ENCODE measurements at regions not wholly inside any gene's neighbourhood (a gene's known extent, or its start where the extent isn't known, plus 50 kb on each side); places are given as distances from the start of the nearest gene placed in this dataset.

GRCh38 chr1:113321771-113322387 lies 68.4 kb upstream of the MAGI3 start:
- no peak for DNase-seq
- no peak overlapping the region for H3K4me3 ChIP-seq (ENCODE audit: low read depth in 1 of 3, low read length in 3 of 3)
- no peak for FAIRE-seq

GRCh38 chr1:113322439-113322838 lies 67.9 kb upstream of the MAGI3 start:
- Histone ChIP-seq H3K27me3 (ENCODE audit: control insufficient read depth in 3 of 3, insufficient read depth in 3 of 3, low read length in 3 of 3) (no peaks in the 10 kb centered on the region), H3K9me3 (ENCODE audit: control insufficient read depth in 2 of 2, insufficient read depth in 1 of 2, low read depth in 1 of 2, low read length in 1 of 2) (no peaks in the 10 kb centered on the region), H3K36me3 (ENCODE audit: control insufficient read depth in 3 of 3, insufficient read depth in 2 of 3, low read depth in 1 of 3, low read length in 3 of 3) (no peaks in the 10 kb centered on the region), H3K4me3 (ENCODE audit: low read depth in 1 of 3, low read length in 3 of 3) (no peak overlapping the region), H3K4me1 (ENCODE audit: control insufficient read depth in 3 of 3, insufficient read depth in 2 of 3, low read depth in 1 of 3, low read length in 2 of 3) (peaks cover 0 to 4% (median 0%) of the 10 kb centered on the region in 3 donors), H3K27ac (ENCODE audit: low read depth in 1 of 3, low read length in 2 of 3) (no peak overlapping the region)
- WGBS, 3 donors, result 78 to 96% (median 84%) methylated on average over 1 of the region's 1 CpG
- DNase-seq (no peak), FAIRE-seq (no peak)

More at GRCh38 chr1:113321771-113322387, 68.4 kb upstream of the MAGI3 start:
- Histone ChIP-seq H3K27me3 (ENCODE audit: control insufficient read depth in 3 of 3, insufficient read depth in 3 of 3, low read length in 3 of 3) (no peaks in the 10 kb centered on the region), H3K36me3 (ENCODE audit: control insufficient read depth in 3 of 3, insufficient read depth in 2 of 3, low read depth in 1 of 3, low read length in 3 of 3) (no peaks in the 10 kb centered on the region), H3K9me3 (ENCODE audit: control insufficient read depth in 2 of 2, insufficient read depth in 1 of 2, low read depth in 1 of 2, low read length in 1 of 2) (no peaks in the 10 kb centered on the region), H3K27ac (ENCODE audit: low read depth in 1 of 3, low read length in 2 of 3) (no peak overlapping the region), H3K4me1 (ENCODE audit: control insufficient read depth in 3 of 3, insufficient read depth in 2 of 3, low read depth in 1 of 3, low read length in 2 of 3) (peaks cover 0 to 4% (median 0%) of the 10 kb centered on the region in 3 donors)
- 85 to 91% (median 87%) methylated on average over 3 of the region's 3 CpGs for WGBS, 3 donors

- H3K9me3 ChIP-seq (ENCODE audit: control insufficient read depth in 2 of 2, insufficient read depth in 1 of 2, low read depth in 1 of 2, low read length in 1 of 2), result no peaks in the 10 kb centered on the region
- no peaks in the 10 kb centered on the region for H3K27me3 ChIP-seq (ENCODE audit: control insufficient read depth in 3 of 3, insufficient read depth in 3 of 3, low read length in 3 of 3)
- no peaks in the 10 kb centered on the region for H3K36me3 ChIP-seq (ENCODE audit: control insufficient read depth in 3 of 3, insufficient read depth in 2 of 3, low read depth in 1 of 3, low read length in 3 of 3)
- no peak for FAIRE-seq
- peaks cover 0 to 4% (median 0%) of the 10 kb centered on the region in 3 donors for H3K4me1 ChIP-seq (ENCODE audit: control insufficient read depth in 3 of 3, insufficient read depth in 2 of 3, low read depth in 1 of 3, low read length in 2 of 3)
- no peak overlapping the region for H3K27ac ChIP-seq (ENCODE audit: low read depth in 1 of 3, low read length in 2 of 3)
- WGBS, 3 donors, result 48 to 78% (median 67%) methylated on average over 3 of the region's 3 CpGs
- no peak overlapping the region for H3K4me3 ChIP-seq (ENCODE audit: low read depth in 1 of 3, low read length in 3 of 3)
- DNase-seq, result peak in 1 of 2 donors; percentile 43
Observed at GRCh38 chr1:113325022-113325421, 65.3 kb upstream of the MAGI3 start.

- Histone ChIP-seq H3K4me1 (ENCODE audit: control insufficient read depth in 3 of 3, insufficient read depth in 2 of 3, low read depth in 1 of 3, low read length in 2 of 3) (no peaks in the 10 kb centered on the region), H3K9me3 (ENCODE audit: control insufficient read depth in 2 of 2, insufficient read depth in 1 of 2, low read depth in 1 of 2, low read length in 1 of 2) (no peaks in the 10 kb centered on the region), H3K4me3 (ENCODE audit: low read depth in 1 of 3, low read length in 3 of 3) (no peak overlapping the region), H3K27ac (ENCODE audit: low read depth in 1 of 3, low read length in 2 of 3) (no peak overlapping the region), H3K27me3 (ENCODE audit: control insufficient read depth in 3 of 3, insufficient read depth in 3 of 3, low read length in 3 of 3) (no peaks in the 10 kb centered on the region), H3K36me3 (ENCODE audit: control insufficient read depth in 3 of 3, insufficient read depth in 2 of 3, low read depth in 1 of 3, low read length in 3 of 3) (no peaks in the 10 kb centered on the region)
- DNase-seq (no peak), FAIRE-seq (no peak)
- 92 to 100% (median 99%) methylated on average over 2 of the region's 2 CpGs for WGBS, 3 donors
Observed at GRCh38 chr1:113326976-113327375, 63.3 kb upstream of the MAGI3 start.

- Histone ChIP-seq H3K27ac (ENCODE audit: low read depth in 1 of 3, low read length in 2 of 3) (no peak overlapping the region), H3K27me3 (ENCODE audit: control insufficient read depth in 3 of 3, insufficient read depth in 3 of 3, low read length in 3 of 3) (no peaks in the 10 kb centered on the region), H3K9me3 (ENCODE audit: control insufficient read depth in 2 of 2, insufficient read depth in 1 of 2, low read depth in 1 of 2, low read length in 1 of 2) (no peaks in the 10 kb centered on the region), H3K4me3 (ENCODE audit: low read depth in 1 of 3, low read length in 3 of 3) (no peak overlapping the region), H3K36me3 (ENCODE audit: control insufficient read depth in 3 of 3, insufficient read depth in 2 of 3, low read depth in 1 of 3, low read length in 3 of 3) (no peaks in the 10 kb centered on the region), H3K4me1 (ENCODE audit: control insufficient read depth in 3 of 3, insufficient read depth in 2 of 3, low read depth in 1 of 3, low read length in 2 of 3) (no peaks in the 10 kb centered on the region)
- WGBS, 3 donors, result 79 to 89% (median 85%) methylated on average over 2 of the region's 2 CpGs
- FAIRE-seq (no peak), DNase-seq (no peak)
Observed at GRCh38 chr1:113333056-113333455, 57.3 kb upstream of the MAGI3 start.

- Histone ChIP-seq H3K4me1 (ENCODE audit: control insufficient read depth in 3 of 3, insufficient read depth in 2 of 3, low read depth in 1 of 3, low read length in 2 of 3) (no peaks in the 10 kb centered on the region), H3K27ac (ENCODE audit: low read depth in 1 of 3, low read length in 2 of 3) (no peak overlapping the region), H3K4me3 (ENCODE audit: low read depth in 1 of 3, low read length in 3 of 3) (no peak overlapping the region), H3K36me3 (ENCODE audit: control insufficient read depth in 3 of 3, insufficient read depth in 2 of 3, low read depth in 1 of 3, low read length in 3 of 3) (no peaks in the 10 kb centered on the region), H3K27me3 (ENCODE audit: control insufficient read depth in 3 of 3, insufficient read depth in 3 of 3, low read length in 3 of 3) (no peaks in the 10 kb centered on the region), H3K9me3 (ENCODE audit: control insufficient read depth in 2 of 2, insufficient read depth in 1 of 2, low read depth in 1 of 2, low read length in 1 of 2) (no peaks in the 10 kb centered on the region)
- DNase-seq (no peak), FAIRE-seq (no peak)
- WGBS, 3 donors, result 79 to 90% (median 86%) methylated on average over 1 of the region's 1 CpG
Observed at GRCh38 chr1:113340038-113340437, 50.3 kb upstream of the MAGI3 start.
